Right atrium auricular region (tissue), 2 donors: ENCODE measurements at regions not wholly inside any gene's neighbourhood (a gene's known extent, or its start where the extent isn't known, plus 50 kb on each side); places are given as distances from the start of the nearest gene placed in this dataset.

ENCODE experiments used
- DNase-seq: peaks from one replicate; pipeline ENCODE4 v3.0.0-alpha.2; 2019; ENCODE audit warnings: low spot score
- H3K27ac ChIP-seq, 2 donors: fragments of 200-600 bp; sonication (generic); 1 replicate in 1 of 2; 2 replicates in 1 of 2; pipeline ENCODE4 v1.5.1; 2016 to 2019
- H3K27me3 ChIP-seq, 2 donors: fragments of 200-600 bp; sonication (generic); one replicate each; pipeline versions ENCODE4 v1.5.1 to v1.6.0; 2017 to 2019
- H3K36me3 ChIP-seq: fragments of 200-600 bp; sonication (generic); one replicate; pipeline ENCODE4 v1.5.1; 2016
- H3K4me1 ChIP-seq, 2 donors: fragments of 200-600 bp; sonication (generic); one replicate each; pipeline versions ENCODE4 v1.5.1 to v1.6.0; 2017 to 2019
- H3K4me3 ChIP-seq, 2 donors: fragments of 200-600 bp; sonication (generic); 1 replicate in 1 of 2; 2 replicates in 1 of 2; pipeline ENCODE4 v1.5.1; 2017 to 2019; ENCODE audit warnings: mild to moderate bottlenecking in 1 of 2, moderate library complexity in 1 of 2
- H3K9me3 ChIP-seq, 2 donors: fragments of 200-600 bp; sonication (generic); one replicate each; pipeline ENCODE4 v1.5.1; 2019
- TF ChIP-seq, protein P1 (sequence below), 2 donors: fragments of 200-600 bp; sonication (generic); IDR thresholded peaks; one replicate each; pipeline ENCODE4 v1.5.1; 2019; ENCODE audit warnings: antibody characterized with exemption in 2 of 2

DNA sequence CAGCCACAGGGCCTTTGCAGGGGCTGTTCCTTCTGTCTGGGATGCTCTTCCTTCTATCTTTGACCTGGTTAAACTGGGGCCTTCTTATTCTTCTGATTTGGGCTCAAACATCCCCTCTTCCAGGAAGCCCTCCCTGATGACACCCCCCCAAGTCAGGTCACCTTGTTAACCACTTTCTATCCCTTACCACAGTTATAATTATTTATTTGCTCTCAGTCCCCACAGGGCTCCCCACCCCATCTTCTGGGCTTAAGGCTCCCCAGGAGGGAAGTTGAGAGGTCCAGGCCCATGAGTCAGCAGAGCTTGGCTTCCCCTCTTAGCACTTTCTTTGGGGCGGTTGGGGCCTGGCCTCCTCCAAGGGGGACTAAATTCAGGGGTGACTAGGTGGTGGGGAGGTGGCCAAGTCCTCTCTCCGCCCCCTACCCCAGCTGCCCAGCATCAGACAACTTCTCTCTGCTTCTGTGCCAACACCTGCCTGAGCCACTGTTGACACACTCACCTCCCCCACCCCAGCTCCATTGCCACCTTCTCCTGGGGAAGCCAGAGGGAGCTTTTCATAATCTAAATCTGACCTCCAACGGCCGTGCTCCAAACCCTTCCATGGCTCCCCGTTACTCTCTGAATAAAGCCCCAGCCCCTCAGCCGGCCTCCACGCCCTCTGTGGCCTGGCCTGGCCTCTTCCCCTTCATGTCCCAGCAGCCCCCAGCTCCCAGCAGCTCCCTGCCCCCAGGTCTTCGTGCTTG, 70.0 kb downstream of the CEBPB start:
- Histone ChIP-seq H3K36me3 (no peaks in the 10 kb centered on the region), H3K9me3 (no peaks in the 10 kb centered on the region), H3K27ac (peak overlapping the region; percentile 10 to 48), H3K4me3 (no peak overlapping the region), H3K4me1 (peaks cover 0 to 12% of the 10 kb centered on the region in 2 donors), H3K27me3 (no peaks in the 10 kb centered on the region)
- TF ChIP-seq, protein P1, sequence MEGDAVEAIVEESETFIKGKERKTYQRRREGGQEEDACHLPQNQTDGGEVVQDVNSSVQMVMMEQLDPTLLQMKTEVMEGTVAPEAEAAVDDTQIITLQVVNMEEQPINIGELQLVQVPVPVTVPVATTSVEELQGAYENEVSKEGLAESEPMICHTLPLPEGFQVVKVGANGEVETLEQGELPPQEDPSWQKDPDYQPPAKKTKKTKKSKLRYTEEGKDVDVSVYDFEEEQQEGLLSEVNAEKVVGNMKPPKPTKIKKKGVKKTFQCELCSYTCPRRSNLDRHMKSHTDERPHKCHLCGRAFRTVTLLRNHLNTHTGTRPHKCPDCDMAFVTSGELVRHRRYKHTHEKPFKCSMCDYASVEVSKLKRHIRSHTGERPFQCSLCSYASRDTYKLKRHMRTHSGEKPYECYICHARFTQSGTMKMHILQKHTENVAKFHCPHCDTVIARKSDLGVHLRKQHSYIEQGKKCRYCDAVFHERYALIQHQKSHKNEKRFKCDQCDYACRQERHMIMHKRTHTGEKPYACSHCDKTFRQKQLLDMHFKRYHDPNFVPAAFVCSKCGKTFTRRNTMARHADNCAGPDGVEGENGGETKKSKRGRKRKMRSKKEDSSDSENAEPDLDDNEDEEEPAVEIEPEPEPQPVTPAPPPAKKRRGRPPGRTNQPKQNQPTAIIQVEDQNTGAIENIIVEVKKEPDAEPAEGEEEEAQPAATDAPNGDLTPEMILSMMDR (IDR thresholded peaks at IDR 0.05) = no peak
- DNase-seq = no peak

DNA sequence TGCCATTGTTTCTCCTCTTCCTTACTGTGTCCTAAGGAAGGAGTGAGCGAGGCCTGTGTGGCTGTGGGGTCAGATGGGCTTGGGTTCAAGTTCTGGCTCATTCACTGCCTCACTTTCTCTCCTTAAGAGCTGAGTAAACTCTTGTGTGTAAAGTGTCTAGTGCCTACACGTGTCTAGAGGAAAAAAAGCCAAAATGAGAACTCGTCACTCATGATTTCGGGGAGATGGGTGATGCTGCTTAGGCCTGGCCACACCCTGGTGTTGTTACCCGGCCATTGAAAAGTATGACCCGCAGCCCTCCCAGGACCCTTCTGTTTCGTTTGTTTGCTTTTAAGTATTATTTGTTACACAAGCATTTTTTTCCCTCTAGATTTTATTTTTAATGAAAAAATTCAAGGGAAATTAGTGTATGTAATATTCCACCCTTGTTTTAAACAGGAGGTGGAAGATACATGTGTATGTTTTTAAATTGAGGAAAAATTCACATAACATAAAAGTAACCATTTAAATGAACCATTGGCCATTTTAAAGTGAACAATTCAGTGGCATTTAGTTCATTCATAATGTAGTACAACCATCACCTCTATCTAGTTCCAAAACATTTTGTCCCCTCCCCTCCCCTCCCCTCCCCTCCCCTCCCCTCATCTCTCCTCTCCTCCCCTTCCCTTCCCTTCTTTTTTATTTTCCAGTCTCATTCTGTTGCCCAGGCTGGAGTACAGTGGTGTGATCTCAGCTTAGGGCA, 71.0 kb downstream of the CEBPB start:
- H3K27ac ChIP-seq = no peak overlapping the region
- no peaks in the 10 kb centered on the region for H3K27me3 ChIP-seq
- H3K4me1 ChIP-seq = peaks cover 0 to 13% of the 10 kb centered on the region in 2 donors
- DNase-seq = no peak
- H3K4me3 ChIP-seq = no peak overlapping the region
- no peaks in the 10 kb centered on the region for H3K36me3 ChIP-seq
- TF ChIP-seq, protein P1 (IDR thresholded peaks at IDR 0.05) = no peak
- H3K9me3 ChIP-seq = no peaks in the 10 kb centered on the region

DNA sequence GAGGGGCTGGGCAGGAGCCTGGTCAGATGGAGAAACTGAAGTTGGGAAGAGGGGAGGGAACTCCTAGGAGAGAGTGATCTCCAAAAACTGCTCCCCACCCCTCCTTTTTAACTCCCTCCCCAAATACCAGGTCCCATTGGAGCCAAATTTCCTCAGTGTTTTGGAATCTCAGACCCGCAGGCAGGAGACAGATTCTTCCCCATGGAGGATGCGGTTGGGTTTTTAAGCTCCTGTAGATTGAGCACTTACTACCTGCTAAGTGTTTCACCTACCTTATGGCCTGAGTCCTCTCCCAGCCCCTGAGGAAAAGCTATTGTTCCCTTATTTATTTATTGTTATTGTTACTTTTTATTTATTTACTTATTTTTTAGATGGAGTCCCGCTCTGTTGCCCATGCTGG, 73.2 kb downstream of the CEBPB start:
- no peak overlapping the region for H3K27ac ChIP-seq
- no peak for DNase-seq
- H3K36me3 ChIP-seq = no peaks in the 10 kb centered on the region
- no peaks in the 10 kb centered on the region for H3K9me3 ChIP-seq
- no peak overlapping the region for H3K4me3 ChIP-seq
- H3K27me3 ChIP-seq = no peaks in the 10 kb centered on the region
- H3K4me1 ChIP-seq = peaks cover 0 to 24% of the 10 kb centered on the region in 2 donors
- TF ChIP-seq, protein P1 (IDR thresholded peaks at IDR 0.05) = no peak

DNA sequence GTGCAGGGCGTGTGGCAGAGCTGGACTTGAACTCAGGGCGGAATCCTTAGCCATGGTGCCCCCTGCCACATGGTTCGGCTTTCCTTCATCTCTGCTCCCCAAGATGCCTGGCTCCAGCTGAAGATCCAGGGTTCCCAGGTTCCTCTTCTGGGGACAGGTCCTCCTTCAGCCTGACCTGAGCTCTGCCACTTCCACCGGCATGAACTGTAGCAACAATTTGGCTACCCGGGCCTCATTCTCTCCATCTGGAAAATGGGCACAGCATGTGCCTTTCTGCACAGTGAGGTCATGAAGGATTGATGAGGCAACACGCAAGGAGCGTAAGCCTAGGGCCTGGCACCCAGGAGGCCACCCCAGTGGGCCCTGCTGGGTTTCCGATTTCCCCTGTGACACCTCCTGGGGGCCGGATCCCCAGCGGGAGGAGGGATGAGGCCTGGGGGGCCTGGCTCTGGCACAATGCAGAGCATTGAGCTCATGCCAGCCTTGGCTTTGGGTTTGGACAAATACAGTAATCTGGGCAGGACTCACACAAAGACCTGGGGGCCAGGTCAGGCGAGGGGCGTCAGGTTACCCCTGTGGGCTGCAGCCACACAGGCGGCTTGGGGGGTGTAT, 74.0 kb downstream of the CEBPB start:
- H3K4me3 ChIP-seq = no peak overlapping the region
- no peak overlapping the region for H3K27ac ChIP-seq
- TF ChIP-seq, protein P1 (IDR thresholded peaks at IDR 0.05) = no peak
- H3K27me3 ChIP-seq = no peaks in the 10 kb centered on the region
- DNase-seq = no peak
- H3K4me1 ChIP-seq = peaks cover 0 to 20% of the 10 kb centered on the region in 2 donors
- H3K9me3 ChIP-seq = no peaks in the 10 kb centered on the region
- no peaks in the 10 kb centered on the region for H3K36me3 ChIP-seq

- TF ChIP-seq, protein P1 (IDR thresholded peaks at IDR 0.05) = no peak
- H3K36me3 ChIP-seq = no peaks in the 10 kb centered on the region
- H3K4me3 ChIP-seq = no peak overlapping the region
- peaks cover 0 to 12% of the 10 kb centered on the region in 2 donors for H3K4me1 ChIP-seq
- no peak overlapping the region for H3K27ac ChIP-seq
- no peaks in the 10 kb centered on the region for H3K9me3 ChIP-seq
- no peak for DNase-seq
- H3K27me3 ChIP-seq = no peaks in the 10 kb centered on the region
Observed at GRCh38 chr20:50265245-50265946, 74.8 kb downstream of the CEBPB start.
